HK-2 (cell line): ENCODE measurements at regions not wholly inside any gene's neighbourhood (a gene's known extent, or its start where the extent isn't known, plus 50 kb on each side); places are given as distances from the start of the nearest gene placed in this dataset.
A peak's percentile ranks its signal among the peaks of the same experiment; 100 is the strongest.

Experiments used
- DNase-seq: peaks from one replicate; pipeline ENCODE4 v3.0.0-alpha.2; 2018; ENCODE audit not compliant: unreplicated experiment

GRCh38 chr12:92650228-92650822 lies 52.5 kb upstream of the PLEKHG7 start:
- no peak for DNase-seq

- DNase-seq, result peak; percentile 47
These were observed 53.1 kb upstream of the PLEKHG7 start for GRCh38 chr12:92649511-92650227.

GRCh38 chr12:92648242-92649031 lies 54.4 kb upstream of the PLEKHG7 start:
- no peak for DNase-seq

GRCh38 chr12:92641291-92641690 lies 61.5 kb upstream of the PLEKHG7 start:
- DNase-seq, result no peak

GRCh38 chr12:92640691-92641090 lies 62.1 kb upstream of the PLEKHG7 start:
- no peak for DNase-seq

DNA sequence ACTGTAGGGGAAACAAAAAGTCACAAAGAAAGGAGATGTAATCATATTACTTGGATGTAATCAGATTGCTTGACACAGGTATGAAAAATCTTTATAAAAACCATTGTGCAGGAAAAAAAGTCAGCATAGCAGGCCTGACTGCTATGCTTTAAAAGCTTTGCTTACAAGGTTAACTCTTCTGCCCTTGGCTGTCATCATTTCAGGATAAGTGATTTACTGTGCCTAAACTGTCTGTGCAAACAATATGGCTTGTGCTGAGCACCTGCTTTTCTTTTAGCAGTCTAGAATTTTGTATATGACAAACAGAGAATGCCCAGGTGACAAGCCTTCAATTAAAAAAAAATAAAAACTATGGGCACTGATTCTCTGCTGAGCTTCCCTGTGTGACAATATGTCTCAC lies 63.8 kb upstream of the PLEKHG7 start:
- no peak for DNase-seq

GRCh38 chr12:92634730-92635129 lies 68.1 kb upstream of the PLEKHG7 start:
- DNase-seq, result no peak

DNA sequence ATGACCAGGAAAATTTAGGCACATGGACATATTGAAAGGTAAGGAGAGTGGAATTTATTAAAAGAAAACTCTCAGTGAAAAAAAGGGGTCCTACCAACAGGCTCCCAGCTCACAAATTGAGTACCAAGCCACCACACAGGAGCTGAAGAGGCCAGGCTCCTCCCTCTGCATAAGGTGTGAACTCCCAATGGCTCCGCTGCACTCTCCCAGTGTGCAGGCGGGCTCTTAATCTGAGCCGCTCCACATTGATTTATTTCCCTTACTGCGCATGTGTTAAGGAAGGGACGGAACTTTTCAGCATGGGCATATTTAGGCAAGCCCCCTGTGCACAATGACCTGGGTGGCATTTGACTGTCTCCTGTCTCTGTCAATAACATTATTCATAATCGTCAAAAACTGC lies 68.6 kb upstream of the PLEKHG7 start:
- no peak for DNase-seq

- DNase-seq, result no peak
These were observed 71.8 kb upstream of the PLEKHG7 start for GRCh38 chr12:92630968-92631367.

DNA sequence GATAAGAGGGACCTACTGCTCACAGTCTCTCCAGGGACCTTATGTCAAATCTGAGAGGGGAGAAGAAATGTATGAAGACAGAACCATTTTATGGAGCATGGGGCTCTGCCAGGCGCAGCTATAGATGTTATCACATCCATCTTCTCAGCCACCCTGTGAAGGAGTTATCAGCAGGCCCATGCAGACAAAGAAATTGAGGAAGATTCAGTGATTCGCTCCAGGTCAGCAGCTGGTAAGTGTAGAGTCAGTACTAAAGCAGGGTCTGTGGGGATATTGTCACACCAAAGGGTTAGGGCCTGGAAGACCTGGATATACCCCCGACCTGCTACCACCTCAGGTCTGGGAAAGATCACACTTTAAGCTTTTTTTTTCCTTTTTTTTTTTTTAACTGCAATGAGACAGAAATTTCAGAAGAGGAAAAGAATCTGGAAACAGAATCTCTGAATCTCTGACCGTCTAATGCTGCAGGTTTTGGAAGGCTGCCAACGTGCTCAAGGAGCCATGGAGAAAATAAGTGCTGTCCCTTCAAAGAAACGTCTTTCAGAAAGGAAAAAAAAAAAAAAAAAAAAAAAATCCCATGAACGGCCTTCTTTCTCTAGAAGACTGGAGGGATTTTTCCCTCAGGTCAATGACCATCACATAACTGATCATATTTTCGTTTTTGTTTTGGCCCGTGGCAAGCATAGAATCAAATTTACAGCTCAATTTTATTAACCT lies 73.3 kb upstream of the PLEKHG7 start:
- peak; percentile 72 for DNase-seq

DNA sequence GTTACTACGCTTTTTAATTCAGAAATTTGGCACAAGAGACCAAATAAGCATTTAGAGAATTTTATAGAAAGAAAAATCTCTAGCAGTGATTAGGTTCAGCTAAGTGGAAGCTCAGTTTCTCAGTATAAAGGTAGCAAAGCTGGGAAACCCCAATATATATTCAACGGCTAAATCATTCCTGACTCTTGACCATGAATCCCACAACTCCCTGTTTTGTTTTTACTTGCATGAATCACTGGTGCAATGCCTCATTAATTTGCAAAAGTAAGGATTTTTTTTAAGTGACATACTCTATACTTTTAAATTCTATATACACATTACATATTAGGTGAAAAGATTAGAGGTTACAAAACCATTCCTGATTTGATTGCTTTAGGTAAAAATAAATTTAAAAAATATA lies 74.3 kb upstream of the PLEKHG7 start:
- DNase-seq, result no peak

DNA sequence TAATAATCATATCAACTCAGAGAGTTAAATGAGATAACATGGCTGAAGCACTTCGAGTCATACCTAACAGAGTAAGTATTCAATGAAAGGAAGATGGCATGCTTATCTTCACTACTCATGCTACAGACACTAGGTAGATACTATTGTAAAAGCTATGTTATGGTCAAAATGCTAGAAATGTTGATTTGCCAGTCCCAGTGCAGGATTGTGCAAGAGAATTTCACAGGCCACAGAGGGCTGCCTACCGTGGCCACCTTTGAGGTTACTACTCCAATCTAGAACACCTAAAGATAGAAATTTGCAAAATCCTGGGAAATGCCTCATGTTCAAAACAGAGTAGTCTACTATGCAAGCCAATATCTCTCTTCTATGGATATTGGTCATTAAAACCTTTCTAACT lies 75.3 kb upstream of the PLEKHG7 start:
- no peak for DNase-seq

DNA sequence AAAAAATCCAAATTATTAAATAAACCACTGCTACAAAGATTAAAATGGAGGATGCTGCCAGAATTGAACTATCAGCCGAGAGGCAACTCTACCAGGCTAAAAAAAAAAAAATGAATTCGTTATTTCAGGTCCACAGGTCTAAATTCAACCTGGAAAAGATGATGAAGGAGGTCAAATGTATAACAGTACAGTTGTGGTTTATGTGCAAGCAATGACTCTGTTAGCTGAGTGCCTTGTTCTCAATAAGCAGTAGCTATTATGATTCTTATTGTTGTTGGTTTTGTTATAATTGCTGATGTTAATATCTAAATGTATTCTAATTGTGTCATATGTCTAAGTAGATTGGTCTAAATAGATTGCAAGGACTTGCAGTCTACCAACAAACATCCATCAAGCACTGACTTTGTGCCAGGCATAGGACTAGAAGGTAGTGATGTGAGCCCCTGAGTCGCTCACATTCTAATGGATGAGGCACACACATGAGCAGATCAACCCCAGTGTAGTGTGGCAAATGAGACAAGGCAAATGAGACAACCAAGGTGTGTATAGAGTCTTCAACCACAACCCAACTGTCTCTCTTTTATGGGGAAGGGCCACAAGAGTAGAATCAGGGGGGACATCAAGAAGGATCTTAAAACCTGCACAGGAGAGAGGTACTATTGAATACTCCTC lies 77.0 kb upstream of the PLEKHG7 start:
- no peak for DNase-seq

DNA sequence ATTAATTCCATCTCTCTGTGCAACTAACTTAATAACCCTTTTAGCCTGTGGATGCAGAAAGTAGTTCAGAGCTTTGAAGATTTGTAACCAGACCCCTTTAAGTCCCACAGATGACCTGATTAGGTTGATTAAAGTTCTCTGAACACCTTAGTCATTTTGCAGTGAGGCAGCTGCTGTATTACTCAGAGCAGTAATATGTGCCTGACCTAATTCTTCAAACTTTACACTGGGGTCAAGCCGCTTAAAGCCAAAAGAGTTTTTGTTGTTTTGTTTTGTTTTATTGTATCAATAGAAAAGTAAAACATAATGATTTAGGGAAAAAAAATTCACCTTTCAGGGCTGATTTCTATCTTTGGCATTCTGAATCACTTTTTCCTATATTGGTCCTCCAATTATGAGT lies 78.6 kb upstream of the PLEKHG7 start:
- no peak for DNase-seq

DNA sequence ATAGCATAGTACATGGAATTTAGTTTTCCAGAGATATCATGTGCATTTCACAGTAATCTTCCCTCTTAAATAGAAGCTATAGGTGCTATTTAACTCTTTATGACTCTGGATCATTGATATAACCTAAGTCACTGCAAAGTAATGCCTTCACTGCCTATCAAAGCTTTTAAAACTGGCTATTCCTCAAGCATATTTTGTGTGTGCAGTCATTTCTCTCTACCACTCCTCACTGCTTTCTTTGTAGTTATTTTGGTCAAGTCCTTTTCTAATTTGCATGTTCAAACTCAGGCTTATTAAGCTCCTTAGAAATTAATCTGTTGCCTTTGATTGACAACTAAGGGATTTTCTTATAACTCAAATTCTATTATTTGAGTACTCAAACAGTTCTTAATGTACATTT lies 79.4 kb upstream of the PLEKHG7 start:
- DNase-seq, result no peak

DNA sequence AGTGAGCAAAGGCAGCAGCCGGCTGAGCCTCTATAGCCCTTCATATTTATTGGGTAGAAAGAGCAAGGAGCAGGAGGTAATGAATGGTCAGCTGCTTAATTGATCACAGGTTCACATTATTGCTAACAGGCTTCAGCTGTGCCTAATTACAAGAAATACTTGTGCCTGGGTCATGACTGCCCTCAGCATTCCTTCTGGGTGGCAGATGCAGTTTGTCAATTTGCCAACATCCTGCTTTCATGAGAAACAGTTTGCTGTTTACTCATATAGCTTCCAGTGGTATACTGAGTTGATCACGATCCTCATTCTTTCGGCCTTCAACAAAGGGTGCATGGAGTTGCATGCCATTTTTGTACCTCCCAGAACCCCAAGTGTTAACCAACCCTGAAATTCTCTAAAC lies 81.0 kb upstream of the PLEKHG7 start:
- DNase-seq, result no peak

- DNase-seq, result no peak
These were observed 81.5 kb upstream of the PLEKHG7 start for GRCh38 chr12:92621312-92621711.

GRCh38 chr12:92619730-92620684 lies 82.8 kb upstream of the PLEKHG7 start:
- no peak for DNase-seq

- DNase-seq, result no peak
These were observed 83.8 kb upstream of the PLEKHG7 start for GRCh38 chr12:92619026-92619425.

DNA sequence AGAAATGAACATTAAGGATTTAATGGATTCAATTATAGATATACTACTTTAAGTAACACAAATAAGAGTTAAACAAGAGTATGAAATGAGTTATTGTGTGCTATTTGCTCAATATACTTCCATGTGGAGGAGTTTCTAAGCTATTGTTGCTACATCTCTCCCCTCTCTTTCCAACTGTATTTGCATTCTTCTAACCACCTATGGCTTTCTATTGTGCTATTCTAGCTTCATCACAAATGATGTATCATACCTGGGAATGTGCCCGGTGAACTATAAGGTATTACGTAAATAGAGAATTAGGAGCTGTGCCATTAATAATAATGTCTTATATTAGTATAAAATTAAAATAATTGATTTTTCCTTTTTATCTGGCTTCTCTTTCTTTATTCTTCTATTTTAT lies 87.1 kb upstream of the PLEKHG7 start:
- no peak for DNase-seq

DNA sequence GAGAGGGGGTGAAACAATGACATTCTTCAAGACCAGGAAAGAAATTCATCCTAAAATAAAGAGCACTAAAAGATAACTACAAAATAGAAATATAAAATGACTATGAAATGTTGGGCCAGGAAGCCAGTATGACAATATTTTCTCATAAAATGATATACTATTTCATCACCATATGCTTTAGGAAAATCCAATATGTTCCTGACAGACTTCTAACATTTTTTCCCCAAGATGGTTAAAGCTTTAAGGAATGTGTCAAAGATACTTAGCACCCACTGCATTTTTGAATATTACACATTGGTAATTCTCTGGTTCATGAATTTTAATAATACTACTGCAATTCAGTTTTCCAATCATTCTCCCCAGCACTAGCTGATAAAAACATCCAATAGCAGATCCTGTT lies 87.7 kb upstream of the PLEKHG7 start:
- DNase-seq, result no peak
